Heart right ventricle (tissue), 16 donors: ENCODE measurements at regions not wholly inside any gene's neighbourhood (a gene's known extent, or its start where the extent isn't known, plus 50 kb on each side); places are given as distances from the start of the nearest gene placed in this dataset.

Experiments used
- ATAC-seq, 8 donors: fragments of 200-7000 bp; cut with Tn5 transposase; one replicate each; pipeline ENCODE4 v1.9.1; 2020; ENCODE audit warnings: mild to moderate bottlenecking in 8 of 8, moderate library complexity in 8 of 8, moderate number of reproducible peaks in 1 of 8
- DNase-seq, 2 donors: peaks; one replicate each; pipeline ENCODE4 v3.0.0-alpha.2; 2020
- H3K27ac ChIP-seq, 10 donors: fragments of 200-600 bp; sonication (generic) in 2 of 10; one replicate each; pipeline versions ENCODE4 v1.5.0 to v1.8.0; 2020 to 2022; ENCODE audit warnings: mild to moderate bottlenecking in 3 of 10
- H3K27me3 ChIP-seq, 7 donors: fragments of 200-600 bp; one replicate each; pipeline ENCODE4 v1.8.0; 2021 to 2022; ENCODE audit warnings: mild to moderate bottlenecking in 2 of 7
- H3K36me3 ChIP-seq, 9 donors: fragments of 200-600 bp; sonication (generic) in 1 of 9; one replicate each; pipeline versions ENCODE4 v1.5.0 to v1.8.0; 2020 to 2022; ENCODE audit warnings: mild to moderate bottlenecking in 2 of 9
- H3K4me1 ChIP-seq, 9 donors: fragments of 200-600 bp; sonication (generic) in 1 of 9; one replicate each; pipeline versions ENCODE4 v1.5.0 to v1.8.0; 2020 to 2022; ENCODE audit warnings: mild to moderate bottlenecking in 4 of 9
- H3K4me3 ChIP-seq, 10 donors: fragments of 200-600 bp; sonication (generic) in 2 of 10; one replicate each; pipeline versions ENCODE4 v1.5.0 to v1.8.0; 2020 to 2022; ENCODE audit warnings: mild to moderate bottlenecking in 7 of 10, moderate library complexity in 2 of 10
- H3K9me3 ChIP-seq, 11 donors: fragments of 200-600 bp in 10 of 11; sonication (generic) in 2 of 11; one replicate each; pipeline versions ENCODE4 v1.5.0 to v1.8.0; 2013 to 2022; ENCODE audit warnings: mild to moderate bottlenecking in 2 of 11, control low read depth in 1 of 11, moderate library complexity in 1 of 11
- WGBS, 2 donors: extraction: QIAGEN DNeasy Blood & Tissue Kit; methylation state at CpG; one replicate each; pipeline ENCODE4 v1.1.7; 2013; ENCODE audit warnings: inconsistent platforms in 1 of 2; 5-methylcytosine and 5-hydroxymethylcytosine counted together
- intact Hi-C, 10 donors: fragments of 100-400 bp; cut with DNase I; formaldehyde crosslinking; loops; one replicate each; pipeline versions ENCODE4 v1.11.1 to v1.14.2; 2022
- TF ChIP-seq, protein P1 (sequence below), 9 donors: fragments of 200-600 bp; sonication (generic) in 2 of 9; IDR thresholded peaks; one replicate each; pipeline versions ENCODE4 v1.5.0 to v1.8.0; 2021 to 2022; ENCODE audit warnings: antibody characterized with exemption in 9 of 9, mild to moderate bottlenecking in 5 of 9, moderate library complexity in 1 of 9
- donor health status: Arrhythmogenic right ventricular cardiomyopathy.
- donor health status: ischemic (EF 13 %, LVEDD 7.1; RV severe dilation, severe dysfunction).
- donor health status: healthy with polysubstance abuse.
- donor health status: DM: no; HTN: yes; CAD: no.
- donor health status: DM: no; HTN: no; CAD: no.
- donor health status: ischemic (EF 25% LVEDD 6.9; RV normal size, moderate dysfunction).
- donor health status: ischemic (EF 25% LVEDD 5.7; RV mildly dilated, moderate dysfunction).
- donor health status: healthy.
- donor health status: DM: yes; HTN: yes; CAD: no.
- donor health status: Ischemic cardiomyopathy.
- donor health status: ischemic (EF 35%, LVEDD 5.7; RV mildly dilated, moderate dysfunction).
- donor health status: nonischemic (EF 11% LVEDD 7.7; RV severe dilation, severe dysfunction).
- donor health status: DM: yes; HTN: yes; CAD: no.
- donor health status: PGD.
- donor health status: ischemic (EF 29% LVEDD 5.4; RV normal size, mild dysfunction).
- donor health status: nonischemic (EF 23%, LVEDD 6.1; RV moderate dilation, normal function).

DNA sequence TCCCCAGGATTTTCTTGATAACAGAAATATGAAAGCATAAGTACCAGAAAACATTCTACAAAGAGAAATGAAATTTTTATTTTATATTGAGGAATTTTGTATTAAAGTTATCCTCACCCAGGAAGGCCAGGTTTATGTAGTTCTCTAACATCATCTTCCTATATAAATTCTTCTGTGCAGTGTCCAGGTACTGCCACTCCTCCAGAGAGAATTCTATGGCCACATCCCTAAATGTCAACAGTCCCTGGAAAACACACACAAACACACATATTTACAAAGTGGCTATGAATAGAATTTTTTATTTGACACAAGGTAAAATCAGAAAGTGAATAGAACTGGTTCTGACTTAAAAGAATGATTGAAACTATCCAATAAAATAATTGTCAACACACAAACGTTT lies 110.5 kb upstream of the ZNF91 start:
- Histone ChIP-seq H3K9me3 (peaks cover 0 to 33% (median 0%) of the 10 kb centered on the region in 11 donors), H3K27ac (no peak overlapping the region), H3K4me1 (no peaks in the 10 kb centered on the region), H3K27me3 (no peaks in the 10 kb centered on the region), H3K4me3 (no peak overlapping the region), H3K36me3 (no peaks in the 10 kb centered on the region)
- 12 to 18% methylated on average over 1 of the region's 1 CpG for WGBS, 2 donors
- ATAC-seq, result no peak
- TF ChIP-seq, protein P1, sequence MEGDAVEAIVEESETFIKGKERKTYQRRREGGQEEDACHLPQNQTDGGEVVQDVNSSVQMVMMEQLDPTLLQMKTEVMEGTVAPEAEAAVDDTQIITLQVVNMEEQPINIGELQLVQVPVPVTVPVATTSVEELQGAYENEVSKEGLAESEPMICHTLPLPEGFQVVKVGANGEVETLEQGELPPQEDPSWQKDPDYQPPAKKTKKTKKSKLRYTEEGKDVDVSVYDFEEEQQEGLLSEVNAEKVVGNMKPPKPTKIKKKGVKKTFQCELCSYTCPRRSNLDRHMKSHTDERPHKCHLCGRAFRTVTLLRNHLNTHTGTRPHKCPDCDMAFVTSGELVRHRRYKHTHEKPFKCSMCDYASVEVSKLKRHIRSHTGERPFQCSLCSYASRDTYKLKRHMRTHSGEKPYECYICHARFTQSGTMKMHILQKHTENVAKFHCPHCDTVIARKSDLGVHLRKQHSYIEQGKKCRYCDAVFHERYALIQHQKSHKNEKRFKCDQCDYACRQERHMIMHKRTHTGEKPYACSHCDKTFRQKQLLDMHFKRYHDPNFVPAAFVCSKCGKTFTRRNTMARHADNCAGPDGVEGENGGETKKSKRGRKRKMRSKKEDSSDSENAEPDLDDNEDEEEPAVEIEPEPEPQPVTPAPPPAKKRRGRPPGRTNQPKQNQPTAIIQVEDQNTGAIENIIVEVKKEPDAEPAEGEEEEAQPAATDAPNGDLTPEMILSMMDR (IDR thresholded peaks at IDR 0.05), result no peak
- no peak for DNase-seq
- intact Hi-C loops, result no loop called here

DNA sequence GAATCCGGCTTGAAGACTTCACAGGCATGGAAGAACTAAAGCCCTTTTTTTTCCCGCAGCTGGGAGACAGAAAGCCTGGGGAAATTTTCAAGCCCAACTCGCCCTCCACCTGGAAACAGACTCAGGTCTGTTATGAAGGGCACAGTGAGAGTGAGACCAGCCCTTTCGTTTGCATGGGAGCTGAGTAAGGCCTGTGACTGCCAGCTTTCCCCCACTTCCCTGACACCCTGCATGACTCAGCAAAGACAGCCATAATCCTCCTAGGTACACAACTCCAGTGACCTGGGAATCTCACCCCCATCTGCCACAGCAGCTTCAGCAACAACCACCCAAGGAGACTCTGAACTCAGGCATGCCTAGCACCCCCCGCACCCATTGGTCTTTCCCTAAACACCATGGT lies 87.6 kb upstream of the ZNF91 start:
- Histone ChIP-seq H3K27me3 (no peaks in the 10 kb centered on the region), H3K27ac (no peak overlapping the region), H3K4me1 (no peaks in the 10 kb centered on the region), H3K36me3 (no peaks in the 10 kb centered on the region), H3K4me3 (no peak overlapping the region), H3K9me3 (peaks cover 0 to 19% (median 0%) of the 10 kb centered on the region in 11 donors)
- no peak for DNase-seq
- no peak for ATAC-seq
- TF ChIP-seq, protein P1 (IDR thresholded peaks at IDR 0.05), result no peak
- intact Hi-C loops, result no loop called here
- 48 to 66% methylated on average over 5 of the region's 5 CpGs for WGBS, 2 donors

DNA sequence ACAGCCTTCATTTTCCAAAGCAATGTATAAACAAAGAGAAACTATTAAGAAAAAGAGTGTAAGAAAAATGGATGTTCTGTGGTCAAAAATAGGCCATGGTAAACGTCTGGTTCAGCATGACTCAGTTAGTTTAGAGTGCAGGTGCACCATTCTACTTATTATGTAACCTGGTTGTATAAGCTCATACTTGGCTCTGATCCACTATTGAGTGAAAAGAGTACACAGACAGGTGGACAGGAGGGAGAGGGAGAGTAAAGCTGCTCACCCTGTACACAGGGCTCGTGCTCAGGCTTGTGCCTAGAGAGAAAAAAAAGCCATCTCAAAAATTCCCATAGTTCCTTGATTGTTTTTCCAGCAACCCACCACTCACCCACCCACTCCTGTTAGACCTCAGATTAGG lies 85.8 kb upstream of the ZNF91 start:
- no peak for ATAC-seq
- Histone ChIP-seq H3K9me3 (peaks cover 0 to 18% (median 0%) of the 10 kb centered on the region in 11 donors), H3K27ac (no peak overlapping the region), H3K4me1 (no peaks in the 10 kb centered on the region), H3K4me3 (no peak overlapping the region), H3K27me3 (no peaks in the 10 kb centered on the region), H3K36me3 (no peaks in the 10 kb centered on the region)
- TF ChIP-seq, protein P1 (IDR thresholded peaks at IDR 0.05), result no peak
- 18 to 39% methylated on average over 2 of the region's 2 CpGs for WGBS, 2 donors
- intact Hi-C loops, result no loop called here
- no peak for DNase-seq

DNA sequence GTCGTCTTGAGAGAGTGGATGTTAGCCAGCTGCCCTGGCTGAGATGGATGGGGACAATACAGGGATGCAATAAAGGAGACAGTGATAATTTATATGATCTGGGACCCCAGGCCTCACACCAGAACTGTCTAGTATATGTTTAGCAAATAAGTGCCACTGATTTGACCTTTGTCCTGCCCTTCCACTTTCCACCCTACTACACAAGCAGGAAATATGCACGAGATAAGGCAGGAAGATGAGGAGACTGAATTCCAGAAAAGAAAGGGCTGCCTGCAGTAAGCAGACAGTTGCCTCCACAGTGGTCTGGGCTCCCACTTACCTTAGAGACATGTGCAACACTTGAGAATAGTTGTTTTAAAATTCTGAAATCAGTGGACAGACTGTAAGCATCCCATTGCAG lies 80.2 kb upstream of the ZNF91 start:
- TF ChIP-seq, protein P1 (IDR thresholded peaks at IDR 0.05), result no peak
- Histone ChIP-seq H3K9me3 (peaks cover 0 to 22% (median 0%) of the 10 kb centered on the region in 11 donors), H3K36me3 (no peaks in the 10 kb centered on the region), H3K27ac (no peak overlapping the region), H3K4me3 (no peak overlapping the region), H3K4me1 (peaks cover 0 to 8% (median 0%) of the 10 kb centered on the region in 9 donors), H3K27me3 (peaks cover 0 to 33% (median 14%) of the 10 kb centered on the region in 7 donors)
- intact Hi-C loops, result no loop called here
- DNase-seq (no peak), ATAC-seq (no peak)
- 48 to 51% methylated on average over 2 of the region's 2 CpGs for WGBS, 2 donors
